ENCODE measurements at regions not wholly inside any gene's neighbourhood (a gene's known extent, or its start where the extent isn't known, plus 50 kb on each side); places are given as distances from the start of the nearest gene placed in this dataset.

GRCh38 chr6:68082086-68082485 is 553.0 kb upstream of the ADGRB3 start:
- TF ChIP-seq, protein P1, sequence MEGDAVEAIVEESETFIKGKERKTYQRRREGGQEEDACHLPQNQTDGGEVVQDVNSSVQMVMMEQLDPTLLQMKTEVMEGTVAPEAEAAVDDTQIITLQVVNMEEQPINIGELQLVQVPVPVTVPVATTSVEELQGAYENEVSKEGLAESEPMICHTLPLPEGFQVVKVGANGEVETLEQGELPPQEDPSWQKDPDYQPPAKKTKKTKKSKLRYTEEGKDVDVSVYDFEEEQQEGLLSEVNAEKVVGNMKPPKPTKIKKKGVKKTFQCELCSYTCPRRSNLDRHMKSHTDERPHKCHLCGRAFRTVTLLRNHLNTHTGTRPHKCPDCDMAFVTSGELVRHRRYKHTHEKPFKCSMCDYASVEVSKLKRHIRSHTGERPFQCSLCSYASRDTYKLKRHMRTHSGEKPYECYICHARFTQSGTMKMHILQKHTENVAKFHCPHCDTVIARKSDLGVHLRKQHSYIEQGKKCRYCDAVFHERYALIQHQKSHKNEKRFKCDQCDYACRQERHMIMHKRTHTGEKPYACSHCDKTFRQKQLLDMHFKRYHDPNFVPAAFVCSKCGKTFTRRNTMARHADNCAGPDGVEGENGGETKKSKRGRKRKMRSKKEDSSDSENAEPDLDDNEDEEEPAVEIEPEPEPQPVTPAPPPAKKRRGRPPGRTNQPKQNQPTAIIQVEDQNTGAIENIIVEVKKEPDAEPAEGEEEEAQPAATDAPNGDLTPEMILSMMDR (IDR thresholded peaks at IDR 0.05; ENCODE audit: low read depth, low read length) = no peak
- DNase-seq (ENCODE audit: low read depth, low spot score) = peak; percentile 3
- H3K4me3 ChIP-seq (ENCODE audit: low read depth, low read length) = no peak overlapping the region
- in situ Hi-C loops (cut with HindIII; ENCODE audit: low sequenced_read_pairs) = no loop called here

DNA sequence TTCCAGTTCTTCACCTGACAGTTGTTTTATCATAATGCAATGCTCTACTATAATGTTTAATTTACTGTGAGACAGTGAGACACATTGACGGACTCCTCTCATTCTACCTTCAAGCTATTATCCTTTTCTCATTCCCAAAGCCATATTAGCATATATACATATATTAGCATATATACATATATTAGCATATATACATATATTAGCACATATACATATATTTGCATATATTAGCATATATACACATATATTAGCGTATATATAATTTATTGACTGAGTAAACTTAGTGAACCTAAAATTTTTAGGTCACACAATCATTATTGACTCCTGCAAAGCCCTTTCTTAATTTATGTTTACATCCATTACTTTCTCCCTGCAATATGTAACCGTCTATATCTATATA is 555.0 kb upstream of the ADGRB3 start:
- in situ Hi-C loops (cut with HindIII; ENCODE audit: low sequenced_read_pairs) = no loop called here
- TF ChIP-seq, protein P1 (IDR thresholded peaks at IDR 0.05; ENCODE audit: low read depth, low read length) = no peak
- H3K4me3 ChIP-seq (ENCODE audit: low read depth, low read length) = no peak overlapping the region
- DNase-seq (ENCODE audit: low read depth, low spot score) = no peak

DNA sequence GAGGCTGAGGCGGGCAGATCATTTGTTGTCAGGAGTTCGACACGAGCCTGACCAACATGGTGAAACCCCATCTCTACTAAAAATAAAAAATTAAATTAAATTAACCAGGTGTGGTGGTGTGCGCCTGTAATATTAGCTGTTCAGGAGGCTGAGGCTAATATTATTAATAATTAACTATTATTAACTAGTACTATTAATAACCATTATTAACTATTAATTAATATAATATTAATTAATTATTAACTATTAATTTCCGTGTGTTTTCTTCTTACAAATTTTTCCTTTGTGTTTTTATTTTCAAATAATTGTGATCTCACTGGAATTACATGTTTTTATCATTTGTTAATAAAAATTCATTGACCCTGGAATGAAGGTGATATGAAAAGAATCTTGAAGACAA is 557.4 kb upstream of the ADGRB3 start:
- H3K4me3 ChIP-seq (ENCODE audit: low read depth, low read length) = no peak overlapping the region
- TF ChIP-seq, protein P1 (IDR thresholded peaks at IDR 0.05; ENCODE audit: low read depth, low read length) = no peak
- in situ Hi-C loops (cut with HindIII; ENCODE audit: low sequenced_read_pairs) = no loop called here
- DNase-seq (ENCODE audit: low read depth, low spot score) = no peak

GRCh38 chr6:68071740-68072139 is 563.3 kb upstream of the ADGRB3 start:
- H3K4me3 ChIP-seq (ENCODE audit: low read depth, low read length) = no peak overlapping the region
- in situ Hi-C loops (cut with HindIII; ENCODE audit: low sequenced_read_pairs) = no loop called here
- DNase-seq (ENCODE audit: low read depth, low spot score) = no peak
- TF ChIP-seq, protein P1 (IDR thresholded peaks at IDR 0.05; ENCODE audit: low read depth, low read length) = no peak

DNA sequence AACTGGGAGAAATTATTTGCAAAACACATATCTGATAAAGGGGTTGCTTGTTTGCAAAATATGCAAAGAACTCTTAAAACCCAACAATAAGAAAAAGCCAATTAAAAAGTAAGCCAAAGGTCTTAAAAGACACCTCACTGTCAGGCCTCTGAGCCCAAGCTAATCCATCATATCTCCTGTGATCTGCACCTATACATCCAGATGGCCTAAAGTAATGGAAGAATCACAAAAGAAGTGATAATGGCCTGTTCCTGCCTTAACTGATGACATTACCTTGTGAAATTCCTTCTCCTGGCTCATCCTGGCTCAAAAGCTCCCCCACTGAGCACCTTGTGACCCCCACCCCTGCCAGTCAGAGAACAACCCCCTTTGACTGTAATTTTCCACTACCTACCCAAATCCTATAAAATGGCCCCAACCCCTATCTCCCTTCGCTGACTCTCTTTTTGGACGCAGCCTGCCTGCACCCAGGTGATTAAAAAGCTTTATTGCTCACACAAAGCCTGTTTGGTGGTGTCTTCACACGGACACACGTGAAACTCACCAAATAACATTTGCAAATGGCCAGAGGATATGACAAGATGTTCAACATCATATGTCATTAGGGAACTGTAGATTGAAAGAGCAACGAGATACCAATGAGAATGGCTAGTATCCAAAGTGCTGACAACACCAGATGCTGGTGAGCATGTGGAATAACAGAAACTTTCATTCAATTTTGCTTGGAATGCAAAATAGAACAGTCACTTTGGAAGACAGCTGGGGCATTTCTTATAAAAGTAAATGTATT is 565.0 kb upstream of the ADGRB3 start:
- H3K4me3 ChIP-seq (ENCODE audit: low read depth, low read length) = no peak overlapping the region
- TF ChIP-seq, protein P1 (IDR thresholded peaks at IDR 0.05; ENCODE audit: low read depth, low read length) = no peak
- no peak for DNase-seq (ENCODE audit: low read depth, low spot score)
- in situ Hi-C loops (cut with HindIII; ENCODE audit: low sequenced_read_pairs) = no loop called here

- TF ChIP-seq, protein P1 (IDR thresholded peaks at IDR 0.05; ENCODE audit: low read depth, low read length) = no peak
- in situ Hi-C loops (cut with HindIII; ENCODE audit: low sequenced_read_pairs) = no loop called here
- DNase-seq (ENCODE audit: low read depth, low spot score) = peak; percentile 5
- H3K4me3 ChIP-seq (ENCODE audit: low read depth, low read length) = no peak overlapping the region
Measured at GRCh38 chr6:68059899-68060298, 575.2 kb upstream of the ADGRB3 start.

Measured in astrocyte of the spinal cord (primary cell).